GM13976 (cell line): ENCODE measurements at regions not wholly inside any gene's neighbourhood (a gene's known extent, or its start where the extent isn't known, plus 50 kb on each side); places are given as distances from the start of the nearest gene placed in this dataset.

Experiments used
- DNase-seq: peaks from one replicate; pipeline ENCODE4 v3.0.0; 2012; ENCODE audit warnings: low spot score
- CTCF ChIP-seq: IDR thresholded peaks from 2 replicates; pipeline ENCODE4 v1.5.1; 2012; ENCODE audit warnings: borderline replicate concordance, mild to moderate bottlenecking; ENCODE audit not compliant: insufficient read depth; ENCODE audit errors: extremely low read depth, missing control alignments, control extremely low read depth
- in situ Hi-C: fragments of 300-500 bp; cut with MboI; formaldehyde crosslinking; loops from one replicate; pipeline ENCODE4 v1.12.0; 2022; ENCODE audit warnings: low sequenced_read_pairs, mixed read lengths, inconsistent platforms; ENCODE audit not compliant: unreplicated experiment

- DNase-seq: no peak
- in situ Hi-C loops: no loop called here
- no peak for TF ChIP-seq CTCF
These were observed 197.1 kb downstream of the ETS1 start for GRCh38 chr11:128390246-128390645.

- in situ Hi-C loops: no loop called here
- no peak for TF ChIP-seq CTCF
- DNase-seq: no peak
These were observed 197.8 kb downstream of the ETS1 start for GRCh38 chr11:128389461-128389976.

GRCh38 chr11:128388206-128388815 is 199.0 kb downstream of the ETS1 start:
- no peak for TF ChIP-seq CTCF
- in situ Hi-C loops: no loop called here
- DNase-seq: no peak

GRCh38 chr11:128379587-128380580 is 207.5 kb downstream of the ETS1 start:
- in situ Hi-C loops: no loop called here
- TF ChIP-seq CTCF: no peak
- DNase-seq: no peak

- DNase-seq: no peak
- TF ChIP-seq CTCF: no peak
- in situ Hi-C loops: no loop called here
These were observed 211.4 kb downstream of the ETS1 start for GRCh38 chr11:128375961-128376360.

GRCh38 chr11:128374026-128374425 is 213.3 kb downstream of the ETS1 start:
- in situ Hi-C loops: no loop called here
- TF ChIP-seq CTCF: no peak
- no peak for DNase-seq
